Keratinocyte (primary cell): ENCODE measurements at regions not wholly inside any gene's neighbourhood (a gene's known extent, or its start where the extent isn't known, plus 50 kb on each side); places are given as distances from the start of the nearest gene placed in this dataset.

Source experiments
- DNase-seq: peaks from one replicate; pipeline ENCODE4 v3.0.0-alpha.2; 2011; ENCODE audit warnings: low read depth, missing footprints, low spot score
- FAIRE-seq: peaks from 2 replicates; lab custom pipeline; 2011; peaks lifted over from hg19 to GRCh38; lab: Jason Lieb, UNC
- H2AFZ ChIP-seq: 2 replicates; pipeline ENCODE4 v1.6.0; 2012; ENCODE audit warnings: low read length, control low read depth, inconsistent platforms; ENCODE audit not compliant: control insufficient read depth
- H3K27ac ChIP-seq: 2 replicates; pipeline ENCODE4 v1.5.1; 2011; ENCODE audit warnings: low read length; ENCODE audit not compliant: control insufficient read depth, insufficient read depth
- H3K27me3 ChIP-seq: 3 replicates; pipeline ENCODE4 v1.6.0; 2011; ENCODE audit warnings: low read length; ENCODE audit not compliant: control insufficient read depth, insufficient read depth; ENCODE audit errors: extremely low read depth
- H3K36me3 ChIP-seq, 2 experiments: 2 replicates in 1 of 2; 3 replicates in 1 of 2; pipeline ENCODE4 v1.5.1; 2011; ENCODE audit warnings: low read length in 2 of 2, mild to moderate bottlenecking in 1 of 2; ENCODE audit not compliant: control insufficient read depth in 2 of 2, insufficient read depth in 2 of 2; ENCODE audit errors: extremely low read depth in 1 of 2
- H3K4me1 ChIP-seq: 3 replicates; pipeline ENCODE4 v1.5.1; 2011; ENCODE audit warnings: low read length; ENCODE audit not compliant: control insufficient read depth, insufficient read depth; ENCODE audit errors: extremely low read depth
- H3K4me2 ChIP-seq: 3 replicates; pipeline ENCODE4 v1.6.0; 2011; ENCODE audit warnings: low read depth, low read length; ENCODE audit not compliant: control insufficient read depth, insufficient read depth; ENCODE audit errors: extremely low read depth
- H3K4me3 ChIP-seq, 3 experiments: fragments of 200-600 bp in 1 of 3; sonication (generic) in 1 of 3; 2 replicates in 2 of 3; 3 replicates in 1 of 3; pipeline ENCODE4 v1.5.1; 2011 to 2016; ENCODE audit warnings: low read length in 3 of 3, mild to moderate bottlenecking in 3 of 3, control low read depth in 2 of 3, inconsistent platforms in 1 of 3, low read depth in 1 of 3, mixed read lengths in 1 of 3, mixed run types in 1 of 3, moderate library complexity in 1 of 3; ENCODE audit not compliant: control insufficient read depth in 2 of 3, insufficient read depth in 2 of 3; ENCODE audit errors: extremely low read depth in 1 of 3
- H3K79me2 ChIP-seq: 2 replicates; pipeline ENCODE4 v1.6.0; 2012; ENCODE audit warnings: low read length; ENCODE audit not compliant: control insufficient read depth, insufficient read depth
- H3K9ac ChIP-seq: 3 replicates; pipeline ENCODE4 v1.6.0; 2011; ENCODE audit warnings: low read length; ENCODE audit not compliant: control insufficient read depth, insufficient read depth; ENCODE audit errors: extremely low read depth
- H3K9me1 ChIP-seq: 3 replicates; pipeline ENCODE4 v1.6.0; 2011; ENCODE audit warnings: low read length; ENCODE audit not compliant: control insufficient read depth, insufficient read depth; ENCODE audit errors: extremely low read depth
- H3K9me3 ChIP-seq: 2 replicates; pipeline ENCODE4 v1.5.1; 2012; ENCODE audit warnings: low read depth, low read length; ENCODE audit not compliant: control insufficient read depth
- H4K20me1 ChIP-seq: 3 replicates; pipeline ENCODE4 v1.6.0; 2011; ENCODE audit warnings: low read length; ENCODE audit not compliant: control insufficient read depth, insufficient read depth; ENCODE audit errors: extremely low read depth
- EZH2 ChIP-seq: IDR thresholded peaks from one replicate; pipeline ENCODE4 v1.6.1; 2012; ENCODE audit warnings: inconsistent platforms, mild to moderate bottlenecking, low read length, moderate library complexity
- dilution Hi-C: fragments of 300-500 bp; cut with MboI; formaldehyde crosslinking; loops from one replicate; pipeline ENCODE4 v1.7.0; 2020; ENCODE audit warnings: low sequenced_read_pairs; ENCODE audit not compliant: extremely low pct_ligation_motif_present
- TF ChIP-seq, protein P1 (sequence below), 3 experiments: IDR thresholded peaks in 1 of 3; conservative IDR thresholded peaks in 1 of 3; optimal IDR thresholded peaks in 1 of 3; 2 replicates in 2 of 3; 3 replicates in 1 of 3; pipeline versions ENCODE3 to v1.5.1; 2011; ENCODE audit warnings: low read length in 3 of 3, mild to moderate bottlenecking in 3 of 3, moderate library complexity in 2 of 3, control low read depth in 1 of 3, inconsistent platforms in 1 of 3; ENCODE audit not compliant: insufficient read depth in 2 of 3; ENCODE audit errors: extremely low read depth in 1 of 3

DNA sequence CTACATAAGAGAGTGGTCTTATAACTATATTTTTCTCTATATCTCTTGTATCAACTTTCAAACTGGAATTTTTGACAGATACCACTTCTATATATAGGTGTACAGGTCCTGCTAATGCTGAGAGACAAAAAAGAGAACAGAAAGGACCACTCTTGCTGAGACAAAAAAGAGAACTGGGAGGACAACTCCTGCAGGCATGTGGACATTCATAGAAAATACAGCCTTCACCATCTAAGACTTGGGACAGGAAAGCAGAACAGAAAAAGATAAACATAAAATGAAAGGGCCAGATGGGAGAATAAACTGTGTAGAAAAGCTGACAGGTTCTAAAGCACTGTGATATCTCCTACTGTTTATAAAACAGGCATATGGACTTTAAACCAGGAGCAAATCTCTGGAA is 541.0 kb upstream of the ADGRB3 start:
- H2AFZ ChIP-seq, result no peak overlapping the region
- H3K27me3 ChIP-seq, result no peaks in the 10 kb centered on the region
- dilution Hi-C loops, result no loop called here
- H3K9me3 ChIP-seq, result no peaks in the 10 kb centered on the region
- no peak overlapping the region for H3K4me2 ChIP-seq
- TF ChIP-seq, protein P1, sequence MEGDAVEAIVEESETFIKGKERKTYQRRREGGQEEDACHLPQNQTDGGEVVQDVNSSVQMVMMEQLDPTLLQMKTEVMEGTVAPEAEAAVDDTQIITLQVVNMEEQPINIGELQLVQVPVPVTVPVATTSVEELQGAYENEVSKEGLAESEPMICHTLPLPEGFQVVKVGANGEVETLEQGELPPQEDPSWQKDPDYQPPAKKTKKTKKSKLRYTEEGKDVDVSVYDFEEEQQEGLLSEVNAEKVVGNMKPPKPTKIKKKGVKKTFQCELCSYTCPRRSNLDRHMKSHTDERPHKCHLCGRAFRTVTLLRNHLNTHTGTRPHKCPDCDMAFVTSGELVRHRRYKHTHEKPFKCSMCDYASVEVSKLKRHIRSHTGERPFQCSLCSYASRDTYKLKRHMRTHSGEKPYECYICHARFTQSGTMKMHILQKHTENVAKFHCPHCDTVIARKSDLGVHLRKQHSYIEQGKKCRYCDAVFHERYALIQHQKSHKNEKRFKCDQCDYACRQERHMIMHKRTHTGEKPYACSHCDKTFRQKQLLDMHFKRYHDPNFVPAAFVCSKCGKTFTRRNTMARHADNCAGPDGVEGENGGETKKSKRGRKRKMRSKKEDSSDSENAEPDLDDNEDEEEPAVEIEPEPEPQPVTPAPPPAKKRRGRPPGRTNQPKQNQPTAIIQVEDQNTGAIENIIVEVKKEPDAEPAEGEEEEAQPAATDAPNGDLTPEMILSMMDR (optimal IDR thresholded peaks at IDR 0.05 in 1 of 3, IDR thresholded peaks at IDR 0.05 in 1 of 3, conservative IDR thresholded peaks at IDR 0.05 in 1 of 3; ENCODE audit: extremely low read depth in 1 of 3, insufficient read depth in 2 of 3, low read length in 3 of 3), result no peak
- no peak for TF ChIP-seq EZH2
- no peak for FAIRE-seq
- no peak overlapping the region for H3K4me3 ChIP-seq
- no peaks in the 10 kb centered on the region for H3K79me2 ChIP-seq
- no peaks in the 10 kb centered on the region for H3K36me3 ChIP-seq
- no peaks in the 10 kb centered on the region for H4K20me1 ChIP-seq
- H3K9me1 ChIP-seq, result no peaks in the 10 kb centered on the region
- H3K9ac ChIP-seq, result no peak overlapping the region
- no peak for DNase-seq
- no peak overlapping the region for H3K27ac ChIP-seq
- no peaks in the 10 kb centered on the region for H3K4me1 ChIP-seq

DNA sequence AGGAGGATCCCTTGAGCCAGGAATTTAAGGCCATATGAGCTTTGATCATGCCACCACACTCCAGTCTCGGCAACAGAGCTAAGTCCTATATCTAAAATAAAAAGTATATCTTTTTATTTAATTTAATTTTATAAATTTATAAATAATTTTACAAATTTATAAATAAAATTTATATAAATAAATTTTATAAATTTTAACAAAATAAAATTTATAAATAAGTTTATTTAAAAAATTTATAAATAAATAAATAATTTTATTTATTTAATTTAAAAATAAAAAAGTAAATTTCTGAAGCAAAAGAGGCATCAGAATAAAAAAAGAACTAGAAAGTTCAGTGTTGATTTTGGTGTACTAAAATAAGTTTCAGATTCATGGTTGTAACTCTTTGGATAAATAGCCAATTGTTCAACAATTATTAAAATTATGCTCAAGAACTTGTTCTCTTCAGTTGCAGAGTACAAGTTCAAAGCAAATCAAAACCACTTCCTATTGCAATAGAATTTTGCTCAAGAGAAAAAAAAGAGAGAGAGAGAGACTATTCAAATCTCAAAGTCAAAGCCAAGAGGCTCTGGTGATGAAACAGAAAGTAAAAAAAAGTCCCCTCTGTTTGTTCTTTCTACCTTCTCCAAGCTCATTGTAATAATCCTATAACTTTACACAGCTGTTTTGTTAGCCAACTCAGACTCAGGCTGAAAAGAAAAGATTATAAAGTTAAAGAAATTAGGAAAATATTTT is 547.5 kb upstream of the ADGRB3 start:
- H3K9me3 ChIP-seq, result no peaks in the 10 kb centered on the region
- H3K36me3 ChIP-seq, result no peaks in the 10 kb centered on the region
- H3K4me2 ChIP-seq, result no peak overlapping the region
- dilution Hi-C loops, result no loop called here
- no peak overlapping the region for H3K27ac ChIP-seq
- H3K27me3 ChIP-seq, result no peaks in the 10 kb centered on the region
- TF ChIP-seq, protein P1 (optimal IDR thresholded peaks at IDR 0.05 in 1 of 3, IDR thresholded peaks at IDR 0.05 in 1 of 3, conservative IDR thresholded peaks at IDR 0.05 in 1 of 3; ENCODE audit: extremely low read depth in 1 of 3, insufficient read depth in 2 of 3, low read length in 3 of 3), result no peak
- no peak for TF ChIP-seq EZH2
- no peak overlapping the region for H3K9ac ChIP-seq
- FAIRE-seq (no peak), DNase-seq (no peak)
- no peaks in the 10 kb centered on the region for H3K4me1 ChIP-seq
- no peaks in the 10 kb centered on the region for H3K79me2 ChIP-seq
- no peaks in the 10 kb centered on the region for H3K9me1 ChIP-seq
- H3K4me3 ChIP-seq, result no peak overlapping the region
- no peak overlapping the region for H2AFZ ChIP-seq
- H4K20me1 ChIP-seq, result no peaks in the 10 kb centered on the region
